Upper lobe of right lung (tissue), 1 donor: ENCODE measurements at regions not wholly inside any gene's neighbourhood (a gene's known extent, or its start where the extent isn't known, plus 50 kb on each side); places are given as distances from the start of the nearest gene placed in this dataset.

Source experiments
- ATAC-seq: fragments of 200-7000 bp; cut with Tn5 transposase; one replicate; pipeline ENCODE4 v1.9.1; 2020; ENCODE audit warnings: mild to moderate bottlenecking, moderate library complexity
- DNase-seq: peaks from one replicate; pipeline ENCODE4 v3.0.0-alpha.2; 2020
- H3K27ac ChIP-seq: fragments of 200-600 bp; one replicate; pipeline ENCODE4 v1.8.0; 2022
- H3K27me3 ChIP-seq: fragments of 200-600 bp; one replicate; pipeline ENCODE4 v1.8.0; 2022; ENCODE audit warnings: mild to moderate bottlenecking
- H3K36me3 ChIP-seq: fragments of 200-600 bp; one replicate; pipeline ENCODE4 v1.8.0; 2022
- H3K4me1 ChIP-seq: fragments of 200-600 bp; one replicate; pipeline ENCODE4 v1.8.0; 2022
- H3K4me3 ChIP-seq: fragments of 200-600 bp; one replicate; pipeline ENCODE4 v1.8.0; 2022; ENCODE audit warnings: mild to moderate bottlenecking
- H3K9me3 ChIP-seq: fragments of 200-600 bp; one replicate; pipeline ENCODE4 v1.8.0; 2022
- intact Hi-C: fragments of 100-400 bp; cut with DNase I; formaldehyde crosslinking; loops from one replicate; pipeline ENCODE4 v1.11.0; 2022
- TF ChIP-seq, protein P1 (sequence below): fragments of 200-600 bp; IDR thresholded peaks from one replicate; pipeline ENCODE4 v1.8.0; 2022; ENCODE audit warnings: antibody characterized with exemption
- donor health status: DM: no; HTN: yes; CAD: no; lungs with severe emphysema.

GRCh38 chr9:95586326-95586725 is 69.6 kb upstream of the PTCH1 start:
- Histone ChIP-seq H3K4me1 (no peaks in the 10 kb centered on the region), H3K36me3 (no peaks in the 10 kb centered on the region), H3K4me3 (no peak overlapping the region), H3K27ac (no peak overlapping the region), H3K9me3 (no peaks in the 10 kb centered on the region), H3K27me3 (no peaks in the 10 kb centered on the region)
- DNase-seq (no peak), ATAC-seq (no peak)
- TF ChIP-seq, protein P1, sequence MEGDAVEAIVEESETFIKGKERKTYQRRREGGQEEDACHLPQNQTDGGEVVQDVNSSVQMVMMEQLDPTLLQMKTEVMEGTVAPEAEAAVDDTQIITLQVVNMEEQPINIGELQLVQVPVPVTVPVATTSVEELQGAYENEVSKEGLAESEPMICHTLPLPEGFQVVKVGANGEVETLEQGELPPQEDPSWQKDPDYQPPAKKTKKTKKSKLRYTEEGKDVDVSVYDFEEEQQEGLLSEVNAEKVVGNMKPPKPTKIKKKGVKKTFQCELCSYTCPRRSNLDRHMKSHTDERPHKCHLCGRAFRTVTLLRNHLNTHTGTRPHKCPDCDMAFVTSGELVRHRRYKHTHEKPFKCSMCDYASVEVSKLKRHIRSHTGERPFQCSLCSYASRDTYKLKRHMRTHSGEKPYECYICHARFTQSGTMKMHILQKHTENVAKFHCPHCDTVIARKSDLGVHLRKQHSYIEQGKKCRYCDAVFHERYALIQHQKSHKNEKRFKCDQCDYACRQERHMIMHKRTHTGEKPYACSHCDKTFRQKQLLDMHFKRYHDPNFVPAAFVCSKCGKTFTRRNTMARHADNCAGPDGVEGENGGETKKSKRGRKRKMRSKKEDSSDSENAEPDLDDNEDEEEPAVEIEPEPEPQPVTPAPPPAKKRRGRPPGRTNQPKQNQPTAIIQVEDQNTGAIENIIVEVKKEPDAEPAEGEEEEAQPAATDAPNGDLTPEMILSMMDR, result no peak
- intact Hi-C loops, result no loop called here

GRCh38 chr9:95585824-95586223 is 69.1 kb upstream of the PTCH1 start:
- intact Hi-C loops, result no loop called here
- H3K27me3 ChIP-seq, result no peaks in the 10 kb centered on the region
- ATAC-seq, result no peak
- no peaks in the 10 kb centered on the region for H3K9me3 ChIP-seq
- H3K36me3 ChIP-seq, result no peaks in the 10 kb centered on the region
- no peak for DNase-seq
- no peak overlapping the region for H3K27ac ChIP-seq
- TF ChIP-seq, protein P1, result no peak
- no peak overlapping the region for H3K4me3 ChIP-seq
- H3K4me1 ChIP-seq, result no peaks in the 10 kb centered on the region

GRCh38 chr9:95584176-95584575 is 67.4 kb upstream of the PTCH1 start:
- intact Hi-C loops, result no loop called here
- H3K9me3 ChIP-seq, result no peaks in the 10 kb centered on the region
- H3K4me1 ChIP-seq, result no peaks in the 10 kb centered on the region
- TF ChIP-seq, protein P1, result no peak
- DNase-seq, result no peak
- no peaks in the 10 kb centered on the region for H3K36me3 ChIP-seq
- ATAC-seq, result no peak
- H3K27me3 ChIP-seq, result no peaks in the 10 kb centered on the region
- no peak overlapping the region for H3K4me3 ChIP-seq
- H3K27ac ChIP-seq, result no peak overlapping the region

GRCh38 chr9:95581900-95582299 is 65.1 kb upstream of the PTCH1 start:
- DNase-seq (no peak), ATAC-seq (no peak)
- no peaks in the 10 kb centered on the region for H3K4me1 ChIP-seq
- H3K4me3 ChIP-seq, result no peak overlapping the region
- intact Hi-C loops, result no loop called here
- H3K36me3 ChIP-seq, result no peaks in the 10 kb centered on the region
- no peaks in the 10 kb centered on the region for H3K27me3 ChIP-seq
- TF ChIP-seq, protein P1, result no peak
- no peaks in the 10 kb centered on the region for H3K9me3 ChIP-seq
- no peak overlapping the region for H3K27ac ChIP-seq

DNA sequence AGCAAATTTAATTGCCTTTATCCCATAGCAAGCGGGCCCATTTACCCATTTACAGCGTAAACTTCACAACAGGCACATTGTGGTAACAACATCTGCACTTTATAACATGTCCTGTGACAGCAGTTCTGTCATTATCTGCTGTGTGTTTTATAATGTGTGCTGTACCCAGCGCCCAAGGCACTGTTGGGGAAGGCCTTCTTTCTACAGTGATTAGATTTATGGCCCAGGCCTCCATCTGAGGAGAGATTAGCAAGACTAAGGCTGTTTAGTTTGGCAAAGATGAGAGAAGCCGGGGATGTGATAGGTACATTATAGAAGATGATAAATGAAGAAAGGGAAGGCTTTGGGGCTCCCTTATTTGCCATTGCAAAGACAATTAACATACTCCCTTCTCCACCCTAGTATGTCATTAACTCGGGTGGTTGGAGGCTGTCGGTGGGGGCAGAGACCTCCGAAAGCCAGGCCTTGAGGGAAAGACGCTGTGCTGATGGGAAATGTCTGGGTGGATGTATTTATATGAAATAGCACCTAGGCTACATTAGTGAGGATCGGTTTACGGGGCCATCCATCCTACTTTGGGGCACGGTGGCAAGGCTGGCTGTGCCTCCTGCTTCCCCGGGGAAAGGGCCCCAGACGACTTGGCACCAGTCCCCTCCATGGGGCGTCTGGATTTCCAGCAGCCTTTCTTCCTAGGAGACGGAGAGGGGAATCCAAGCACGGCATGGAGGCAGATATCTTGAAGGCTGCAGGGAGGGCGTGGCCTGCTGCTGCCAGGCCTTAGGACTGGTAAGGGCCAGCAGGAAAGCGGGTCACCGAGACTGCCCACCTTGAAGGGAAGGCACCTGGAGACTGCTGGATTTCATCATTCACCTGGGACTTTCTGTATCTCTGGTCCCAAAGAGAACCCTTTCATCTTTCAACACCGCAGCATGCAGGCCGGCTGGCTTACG is 64.3 kb upstream of the PTCH1 start:
- DNase-seq (no peak), ATAC-seq (no peak)
- Histone ChIP-seq H3K4me1 (no peaks in the 10 kb centered on the region), H3K9me3 (no peaks in the 10 kb centered on the region), H3K27me3 (no peaks in the 10 kb centered on the region), H3K4me3 (no peak overlapping the region), H3K27ac (no peak overlapping the region), H3K36me3 (no peaks in the 10 kb centered on the region)
- intact Hi-C loops, result no loop called here
- TF ChIP-seq, protein P1, result no peak
